ENCODE measurements at regions not wholly inside any gene's neighbourhood (a gene's known extent, or its start where the extent isn't known, plus 50 kb on each side); places are given as distances from the start of the nearest gene placed in this dataset.

DNA sequence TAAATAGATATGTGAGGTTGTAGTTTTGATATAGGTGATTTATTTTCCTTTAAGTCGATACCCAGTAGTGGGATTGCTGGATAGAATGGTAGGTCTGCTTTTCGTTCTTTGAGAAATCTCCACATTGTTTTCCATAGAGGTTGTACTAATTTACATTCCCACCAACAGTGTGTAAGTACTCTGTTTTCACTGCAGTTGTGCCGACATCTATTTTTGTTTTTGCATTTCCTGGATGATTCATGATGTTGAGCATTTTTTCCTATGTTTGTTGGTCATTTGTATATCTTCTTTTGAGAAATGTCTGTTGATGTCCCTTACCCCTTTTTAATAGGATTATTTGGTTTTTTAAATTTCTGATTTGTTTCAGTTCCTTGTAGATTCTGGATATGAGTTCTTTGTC, 120.7 kb downstream of the NAA11 start:
- intact Hi-C loops (cut with micrococcal nuclease), result no loop called here
- Mint-ChIP-seq H3K4me1 (ENCODE audit: insufficient read depth, unreplicated experiment) (no peaks in the 10 kb centered on the region), H3K36me3 (ENCODE audit: insufficient read depth, unreplicated experiment) (no peaks in the 10 kb centered on the region), H3K27ac (ENCODE audit: low read depth, unreplicated experiment) (no peak overlapping the region), H3K4me3 (ENCODE audit: unreplicated experiment) (no peak overlapping the region), H3K27me3 (ENCODE audit: insufficient read depth, unreplicated experiment) (no peaks in the 10 kb centered on the region), H3K9me3 (ENCODE audit: unreplicated experiment) (peaks cover 17% of the 10 kb centered on the region)
- CTCF ChIA-PET, result no interaction called here
- POLR2A ChIA-PET, result no interaction called here
- DNase-seq (ENCODE audit: unreplicated experiment), result no peak
- TF ChIP-seq, protein P1, sequence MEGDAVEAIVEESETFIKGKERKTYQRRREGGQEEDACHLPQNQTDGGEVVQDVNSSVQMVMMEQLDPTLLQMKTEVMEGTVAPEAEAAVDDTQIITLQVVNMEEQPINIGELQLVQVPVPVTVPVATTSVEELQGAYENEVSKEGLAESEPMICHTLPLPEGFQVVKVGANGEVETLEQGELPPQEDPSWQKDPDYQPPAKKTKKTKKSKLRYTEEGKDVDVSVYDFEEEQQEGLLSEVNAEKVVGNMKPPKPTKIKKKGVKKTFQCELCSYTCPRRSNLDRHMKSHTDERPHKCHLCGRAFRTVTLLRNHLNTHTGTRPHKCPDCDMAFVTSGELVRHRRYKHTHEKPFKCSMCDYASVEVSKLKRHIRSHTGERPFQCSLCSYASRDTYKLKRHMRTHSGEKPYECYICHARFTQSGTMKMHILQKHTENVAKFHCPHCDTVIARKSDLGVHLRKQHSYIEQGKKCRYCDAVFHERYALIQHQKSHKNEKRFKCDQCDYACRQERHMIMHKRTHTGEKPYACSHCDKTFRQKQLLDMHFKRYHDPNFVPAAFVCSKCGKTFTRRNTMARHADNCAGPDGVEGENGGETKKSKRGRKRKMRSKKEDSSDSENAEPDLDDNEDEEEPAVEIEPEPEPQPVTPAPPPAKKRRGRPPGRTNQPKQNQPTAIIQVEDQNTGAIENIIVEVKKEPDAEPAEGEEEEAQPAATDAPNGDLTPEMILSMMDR (IDR thresholded peaks at IDR 0.05; ENCODE audit: unreplicated experiment), result no peak
- no TSS peak for BruUV-seq (replicated peaks)

DNA sequence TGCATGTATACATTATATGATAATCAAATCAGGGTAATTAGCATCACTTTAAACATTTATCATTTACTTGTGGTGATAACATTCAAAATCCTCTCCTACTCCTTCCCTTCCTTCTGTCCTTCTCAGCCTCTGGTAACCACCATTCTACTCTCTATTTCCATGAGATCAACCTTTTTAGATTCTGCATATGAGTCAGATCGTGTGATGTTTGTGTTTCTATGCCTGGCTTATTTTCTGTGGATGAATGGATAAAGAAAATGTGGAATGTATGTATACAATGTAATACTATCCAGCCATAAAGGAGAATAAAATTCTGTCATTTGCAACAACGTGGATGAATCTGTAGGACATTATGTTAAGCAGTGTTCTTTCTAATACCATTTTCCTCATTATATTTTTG, 123.9 kb downstream of the NAA11 start:
- TF ChIP-seq, protein P1 (IDR thresholded peaks at IDR 0.05; ENCODE audit: unreplicated experiment), result no peak
- ChIA-PET POLR2A (no interaction called here), CTCF (no interaction called here)
- Mint-ChIP-seq H3K4me1 (ENCODE audit: insufficient read depth, unreplicated experiment) (no peaks in the 10 kb centered on the region), H3K27ac (ENCODE audit: low read depth, unreplicated experiment) (no peak overlapping the region), H3K27me3 (ENCODE audit: insufficient read depth, unreplicated experiment) (no peaks in the 10 kb centered on the region), H3K36me3 (ENCODE audit: insufficient read depth, unreplicated experiment) (no peaks in the 10 kb centered on the region), H3K4me3 (ENCODE audit: unreplicated experiment) (no peak overlapping the region), H3K9me3 (ENCODE audit: unreplicated experiment) (peaks cover 14% of the 10 kb centered on the region)
- no peak for DNase-seq (ENCODE audit: unreplicated experiment)
- BruUV-seq (replicated peaks), result no TSS peak
- intact Hi-C loops (cut with micrococcal nuclease), result no loop called here

DNA sequence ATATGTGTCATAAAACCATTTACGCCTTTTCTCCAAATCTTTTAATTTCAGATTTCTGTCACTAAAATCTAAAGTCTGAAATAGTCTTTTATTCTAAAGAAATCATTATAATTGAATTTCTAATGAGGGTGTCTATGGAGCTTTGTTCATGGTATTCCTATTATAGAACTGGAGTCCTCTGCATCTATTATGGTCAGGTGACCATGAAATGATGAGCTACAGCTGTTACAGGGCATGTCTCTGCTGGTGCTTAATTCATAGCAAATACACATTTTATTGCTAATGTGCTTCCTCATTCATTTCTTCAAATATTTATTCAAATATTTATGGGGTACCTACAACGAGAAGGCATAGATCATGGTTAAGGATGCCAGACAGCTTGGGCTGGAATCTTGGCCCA, 126.1 kb downstream of the NAA11 start:
- ChIA-PET CTCF (no interaction called here), POLR2A (no interaction called here)
- no peak for DNase-seq (ENCODE audit: unreplicated experiment)
- Mint-ChIP-seq H3K9me3 (ENCODE audit: unreplicated experiment) (no peaks in the 10 kb centered on the region), H3K4me3 (ENCODE audit: unreplicated experiment) (no peak overlapping the region), H3K36me3 (ENCODE audit: insufficient read depth, unreplicated experiment) (no peaks in the 10 kb centered on the region), H3K27ac (ENCODE audit: low read depth, unreplicated experiment) (no peak overlapping the region), H3K27me3 (ENCODE audit: insufficient read depth, unreplicated experiment) (no peaks in the 10 kb centered on the region), H3K4me1 (ENCODE audit: insufficient read depth, unreplicated experiment) (no peaks in the 10 kb centered on the region)
- no TSS peak for BruUV-seq (replicated peaks)
- TF ChIP-seq, protein P1 (IDR thresholded peaks at IDR 0.05; ENCODE audit: unreplicated experiment), result no peak
- intact Hi-C loops (cut with micrococcal nuclease), result no loop called here

DNA sequence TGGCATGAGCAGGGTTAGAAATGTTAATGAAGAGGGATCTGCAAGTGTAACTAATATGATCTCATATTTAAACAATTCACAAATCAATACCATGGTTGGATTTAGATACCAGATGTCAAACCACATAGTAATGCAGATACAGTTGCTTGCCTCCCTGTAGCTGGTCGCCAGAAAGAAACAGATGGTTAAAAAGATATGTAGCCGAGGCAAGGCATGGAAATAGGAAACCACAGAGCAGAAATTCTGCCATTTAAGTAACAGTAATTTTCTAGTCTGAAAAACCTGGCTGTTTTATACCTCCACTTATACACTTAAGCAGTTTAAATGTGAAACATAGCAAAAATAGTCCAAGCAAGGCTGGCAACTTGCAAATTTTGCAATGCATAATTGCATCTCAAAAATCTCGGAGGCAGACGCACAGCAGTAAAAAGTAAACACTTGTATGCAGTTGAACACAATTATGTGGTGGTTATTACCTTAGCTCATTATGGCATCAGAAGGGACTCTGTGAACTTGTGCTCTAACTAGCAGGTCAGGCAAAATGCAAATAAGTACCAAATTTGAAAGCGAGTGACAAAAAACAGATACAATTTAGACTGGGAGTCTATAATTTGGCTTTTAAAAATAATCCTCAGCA, 126.8 kb downstream of the NAA11 start:
- no TSS peak for BruUV-seq (replicated peaks)
- no peaks in the 10 kb centered on the region for H3K4me1 Mint-ChIP-seq (ENCODE audit: insufficient read depth, unreplicated experiment)
- H3K27me3 Mint-ChIP-seq (ENCODE audit: insufficient read depth, unreplicated experiment), result no peaks in the 10 kb centered on the region
- TF ChIP-seq, protein P1 (IDR thresholded peaks at IDR 0.05; ENCODE audit: unreplicated experiment), result no peak
- H3K27ac Mint-ChIP-seq (ENCODE audit: low read depth, unreplicated experiment), result no peak overlapping the region
- no peak for DNase-seq (ENCODE audit: unreplicated experiment)
- peaks cover 5% of the 10 kb centered on the region for H3K9me3 Mint-ChIP-seq (ENCODE audit: unreplicated experiment)
- H3K36me3 Mint-ChIP-seq (ENCODE audit: insufficient read depth, unreplicated experiment), result no peaks in the 10 kb centered on the region
- ChIA-PET CTCF (no interaction called here), POLR2A (no interaction called here)
- no peak overlapping the region for H3K4me3 Mint-ChIP-seq (ENCODE audit: unreplicated experiment)
- intact Hi-C loops (cut with micrococcal nuclease), result no loop called here

Data from MCF 10A (cell line).